ENCODE measurements at regions not wholly inside any gene's neighbourhood (a gene's known extent, or its start where the extent isn't known, plus 50 kb on each side); places are given as distances from the start of the nearest gene placed in this dataset.

GRCh38 chr2:56674084-56674483 lies 490.3 kb downstream of the CCDC85A start:
- H3K4me3 Mint-ChIP-seq (ENCODE audit: unreplicated experiment), result no peak overlapping the region
- Histone ChIP-seq H3K36me3 (ENCODE audit: control insufficient read depth, insufficient read depth, low read length) (no peaks in the 10 kb centered on the region), H3K27me3 (replicated peaks; ENCODE audit: control insufficient read depth, insufficient read depth, low read length) (no peaks in the 10 kb centered on the region), H3K4me1 (no peaks in the 10 kb centered on the region), H3K9me3 (peaks cover 13% of the 10 kb centered on the region), H3K4me3 (ENCODE audit: low read depth, low read length) (no peak overlapping the region)
- H3K27me3 Mint-ChIP-seq (ENCODE audit: insufficient read depth, unreplicated experiment), result no peaks in the 10 kb centered on the region
- CTCF ChIA-PET, result no interaction called here
- intact Hi-C loops (cut with micrococcal nuclease; ENCODE audit: unreplicated experiment), result no loop called here
- H3K27ac Mint-ChIP-seq (ENCODE audit: unreplicated experiment), result no peak overlapping the region
- H3K4me1 Mint-ChIP-seq (ENCODE audit: low read depth, unreplicated experiment), result no peaks in the 10 kb centered on the region
- H3K36me3 Mint-ChIP-seq (ENCODE audit: insufficient read depth, unreplicated experiment), result no peaks in the 10 kb centered on the region
- DNase-seq, result no peak
- TF ChIP-seq CTCF (IDR thresholded peaks at IDR 0.05; ENCODE audit: insufficient read depth in 1 of 2, low read depth in 1 of 2, low read length in 1 of 2, severe bottlenecking in 1 of 2, unreplicated experiment in 1 of 2), result no peak
- no TSS peak for BruUV-seq (replicated peaks)
- peaks cover 20% of the 10 kb centered on the region for H3K9me3 Mint-ChIP-seq (ENCODE audit: unreplicated experiment)
- POLR2A ChIA-PET, result no interaction called here

- H3K4me3 Mint-ChIP-seq (ENCODE audit: unreplicated experiment), result no peak overlapping the region
- no TSS peak for BruUV-seq (replicated peaks)
Observed at GRCh38 chr2:56676966-56677365, 493.2 kb downstream of the CCDC85A start.

GRCh38 chr2:56680971-56681631 lies 497.3 kb downstream of the CCDC85A start:
- ChIA-PET CTCF (no interaction called here), POLR2A (no interaction called here)
- no peak overlapping the region for H3K4me3 Mint-ChIP-seq (ENCODE audit: unreplicated experiment)
- no peaks in the 10 kb centered on the region for H3K9me3 Mint-ChIP-seq (ENCODE audit: unreplicated experiment)
- TF ChIP-seq CTCF (IDR thresholded peaks at IDR 0.05; ENCODE audit: insufficient read depth in 1 of 2, low read depth in 1 of 2, low read length in 1 of 2, severe bottlenecking in 1 of 2, unreplicated experiment in 1 of 2), result no peak
- Histone ChIP-seq H3K4me1 (no peaks in the 10 kb centered on the region), H3K4me3 (ENCODE audit: low read depth, low read length) (no peak overlapping the region), H3K27me3 (replicated peaks; ENCODE audit: control insufficient read depth, insufficient read depth, low read length) (no peaks in the 10 kb centered on the region), H3K9me3 (no peaks in the 10 kb centered on the region), H3K36me3 (ENCODE audit: control insufficient read depth, insufficient read depth, low read length) (no peaks in the 10 kb centered on the region)
- BruUV-seq (replicated peaks), result no TSS peak
- intact Hi-C loops (cut with micrococcal nuclease; ENCODE audit: unreplicated experiment), result no loop called here
- DNase-seq, result no peak
- H3K27me3 Mint-ChIP-seq (ENCODE audit: insufficient read depth, unreplicated experiment), result no peaks in the 10 kb centered on the region
- H3K27ac Mint-ChIP-seq (ENCODE audit: unreplicated experiment), result no peak overlapping the region
- H3K4me1 Mint-ChIP-seq (ENCODE audit: low read depth, unreplicated experiment), result no peaks in the 10 kb centered on the region
- H3K36me3 Mint-ChIP-seq (ENCODE audit: insufficient read depth, unreplicated experiment), result no peaks in the 10 kb centered on the region

More at GRCh38 chr2:56676966-56677365, 493.2 kb downstream of the CCDC85A start:
- Histone ChIP-seq H3K36me3 (ENCODE audit: control insufficient read depth, insufficient read depth, low read length) (no peaks in the 10 kb centered on the region), H3K4me1 (no peaks in the 10 kb centered on the region), H3K27me3 (replicated peaks; ENCODE audit: control insufficient read depth, insufficient read depth, low read length) (no peaks in the 10 kb centered on the region), H3K9me3 (peaks cover 7% of the 10 kb centered on the region), H3K4me3 (ENCODE audit: low read depth, low read length) (no peak overlapping the region)
- POLR2A ChIA-PET, result no interaction called here
- CTCF ChIA-PET, result no interaction called here
- intact Hi-C loops (cut with micrococcal nuclease; ENCODE audit: unreplicated experiment), result no loop called here
- Mint-ChIP-seq H3K36me3 (ENCODE audit: insufficient read depth, unreplicated experiment) (no peaks in the 10 kb centered on the region), H3K4me1 (ENCODE audit: low read depth, unreplicated experiment) (no peaks in the 10 kb centered on the region), H3K27me3 (ENCODE audit: insufficient read depth, unreplicated experiment) (no peaks in the 10 kb centered on the region), H3K27ac (ENCODE audit: unreplicated experiment) (no peak overlapping the region), H3K9me3 (ENCODE audit: unreplicated experiment) (peaks cover 10% of the 10 kb centered on the region)
- no peak for DNase-seq
- no peak for TF ChIP-seq CTCF (IDR thresholded peaks at IDR 0.05; ENCODE audit: insufficient read depth in 1 of 2, low read depth in 1 of 2, low read length in 1 of 2, severe bottlenecking in 1 of 2, unreplicated experiment in 1 of 2)

Measured in Caco-2 (cell line).